Neutrophil (primary cell): ENCODE measurements at regions not wholly inside any gene's neighbourhood (a gene's known extent, or its start where the extent isn't known, plus 50 kb on each side); places are given as distances from the start of the nearest gene placed in this dataset.

Experiments used
- H3K27ac ChIP-seq: fragments of 200-600 bp; sonication (generic); 2 replicates; pipeline ENCODE4 v1.5.1; 2016; ENCODE audit warnings: mild to moderate bottlenecking, moderate library complexity
- H3K27me3 ChIP-seq: fragments of 200-600 bp; sonication (generic); 2 replicates; pipeline ENCODE4 v1.6.0; 2016; ENCODE audit warnings: mild to moderate bottlenecking
- H3K36me3 ChIP-seq: fragments of 200-600 bp; sonication (generic); 2 replicates; pipeline ENCODE4 v1.5.1; 2017
- H3K4me1 ChIP-seq, 2 experiments: fragments of 200-600 bp in 1 of 2; sonication (generic) in 1 of 2; 1 replicate in 1 of 2; 2 replicates in 1 of 2; pipeline versions ENCODE4 v1.5.1 to v1.6.1; 2013 to 2016; ENCODE audit warnings: low read depth in 1 of 2, low read length in 1 of 2, mild to moderate bottlenecking in 1 of 2, moderate library complexity in 1 of 2; ENCODE audit not compliant: control insufficient read depth in 1 of 2, insufficient read depth in 1 of 2
- H3K4me3 ChIP-seq, 2 experiments: fragments of 200-600 bp in 1 of 2; sonication (generic) in 1 of 2; 1 replicate in 1 of 2; 2 replicates in 1 of 2; pipeline ENCODE4 v1.5.1; 2013 to 2016; ENCODE audit warnings: low read depth in 1 of 2, low read length in 1 of 2, mild to moderate bottlenecking in 1 of 2, moderate library complexity in 1 of 2
- H3K9me3 ChIP-seq: fragments of 200-600 bp; sonication (generic); 2 replicates; pipeline ENCODE4 v1.5.1; 2016
- TF ChIP-seq, protein P1 (sequence below): fragments of 200-600 bp; sonication (generic); IDR thresholded peaks from 2 replicates; pipeline ENCODE4 v1.5.1; 2016; ENCODE audit warnings: antibody characterized with exemption

GRCh38 chr19:28153123-28153522 lies 1059.8 kb downstream of the UQCRFS1 start:
- no peaks in the 10 kb centered on the region for H3K4me1 ChIP-seq
- no peaks in the 10 kb centered on the region for H3K36me3 ChIP-seq
- H3K4me3 ChIP-seq = no peak overlapping the region
- TF ChIP-seq, protein P1, sequence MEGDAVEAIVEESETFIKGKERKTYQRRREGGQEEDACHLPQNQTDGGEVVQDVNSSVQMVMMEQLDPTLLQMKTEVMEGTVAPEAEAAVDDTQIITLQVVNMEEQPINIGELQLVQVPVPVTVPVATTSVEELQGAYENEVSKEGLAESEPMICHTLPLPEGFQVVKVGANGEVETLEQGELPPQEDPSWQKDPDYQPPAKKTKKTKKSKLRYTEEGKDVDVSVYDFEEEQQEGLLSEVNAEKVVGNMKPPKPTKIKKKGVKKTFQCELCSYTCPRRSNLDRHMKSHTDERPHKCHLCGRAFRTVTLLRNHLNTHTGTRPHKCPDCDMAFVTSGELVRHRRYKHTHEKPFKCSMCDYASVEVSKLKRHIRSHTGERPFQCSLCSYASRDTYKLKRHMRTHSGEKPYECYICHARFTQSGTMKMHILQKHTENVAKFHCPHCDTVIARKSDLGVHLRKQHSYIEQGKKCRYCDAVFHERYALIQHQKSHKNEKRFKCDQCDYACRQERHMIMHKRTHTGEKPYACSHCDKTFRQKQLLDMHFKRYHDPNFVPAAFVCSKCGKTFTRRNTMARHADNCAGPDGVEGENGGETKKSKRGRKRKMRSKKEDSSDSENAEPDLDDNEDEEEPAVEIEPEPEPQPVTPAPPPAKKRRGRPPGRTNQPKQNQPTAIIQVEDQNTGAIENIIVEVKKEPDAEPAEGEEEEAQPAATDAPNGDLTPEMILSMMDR = no peak
- no peaks in the 10 kb centered on the region for H3K27me3 ChIP-seq
- no peak overlapping the region for H3K27ac ChIP-seq
- H3K9me3 ChIP-seq = no peaks in the 10 kb centered on the region

GRCh38 chr19:28152195-28152594 lies 1060.8 kb downstream of the UQCRFS1 start:
- Histone ChIP-seq H3K4me3 (no peak overlapping the region), H3K27me3 (no peaks in the 10 kb centered on the region), H3K4me1 (no peaks in the 10 kb centered on the region), H3K36me3 (no peaks in the 10 kb centered on the region), H3K27ac (no peak overlapping the region), H3K9me3 (no peaks in the 10 kb centered on the region)
- TF ChIP-seq, protein P1 = no peak

- Histone ChIP-seq H3K4me1 (no peaks in the 10 kb centered on the region), H3K4me3 (no peak overlapping the region), H3K27ac (no peak overlapping the region), H3K27me3 (no peaks in the 10 kb centered on the region), H3K36me3 (no peaks in the 10 kb centered on the region), H3K9me3 (no peaks in the 10 kb centered on the region)
- TF ChIP-seq, protein P1 = no peak
These were observed 1062.8 kb downstream of the UQCRFS1 start for GRCh38 chr19:28150129-28150528.

DNA sequence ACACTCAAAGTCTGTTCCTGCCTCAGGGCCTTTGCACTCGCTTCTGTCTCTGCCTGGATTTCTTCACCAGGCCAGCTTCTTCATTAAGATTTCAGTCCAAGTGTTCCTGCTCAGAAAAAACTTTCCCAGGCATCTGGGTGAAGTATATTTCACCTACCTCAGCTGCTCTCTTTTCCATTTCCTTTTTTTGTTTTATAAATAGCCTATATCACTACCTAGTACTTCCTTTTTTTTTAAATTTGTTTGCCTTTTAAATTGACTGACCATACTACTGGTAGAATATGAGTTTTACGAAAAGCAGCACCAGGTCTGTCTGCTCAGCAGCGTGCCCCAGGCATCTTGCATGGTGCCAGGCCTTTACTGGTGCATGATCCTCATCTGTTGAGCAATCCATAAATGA lies 1064.4 kb downstream of the UQCRFS1 start:
- TF ChIP-seq, protein P1 = no peak
- Histone ChIP-seq H3K36me3 (no peaks in the 10 kb centered on the region), H3K27ac (no peak overlapping the region), H3K4me3 (no peak overlapping the region), H3K27me3 (no peaks in the 10 kb centered on the region), H3K9me3 (no peaks in the 10 kb centered on the region), H3K4me1 (no peaks in the 10 kb centered on the region)

DNA sequence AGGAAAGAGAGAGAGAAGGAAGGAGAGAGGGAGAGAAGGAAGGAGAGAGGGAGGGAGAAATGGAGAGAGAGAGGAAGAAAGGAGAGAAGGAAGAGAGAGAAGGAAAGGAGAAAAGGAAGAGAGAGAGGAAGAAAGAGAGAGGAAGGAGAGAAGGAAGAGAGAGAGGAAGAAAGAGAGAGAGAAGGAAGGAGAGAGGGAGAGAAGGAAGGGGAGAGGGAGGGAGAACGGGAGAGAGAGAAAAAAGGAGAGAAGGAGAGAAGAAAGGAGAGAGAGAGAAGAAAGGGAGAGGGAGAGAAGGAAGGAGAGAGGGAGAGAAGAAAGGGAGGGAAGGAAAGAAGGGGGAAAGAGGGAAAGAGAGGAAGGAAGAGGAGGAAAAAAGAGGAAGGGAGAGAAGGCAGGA lies 1070.7 kb downstream of the UQCRFS1 start:
- Histone ChIP-seq H3K36me3 (no peaks in the 10 kb centered on the region), H3K4me1 (no peaks in the 10 kb centered on the region), H3K9me3 (no peaks in the 10 kb centered on the region), H3K4me3 (no peak overlapping the region), H3K27me3 (no peaks in the 10 kb centered on the region), H3K27ac (no peak overlapping the region)
- TF ChIP-seq, protein P1 = no peak

DNA sequence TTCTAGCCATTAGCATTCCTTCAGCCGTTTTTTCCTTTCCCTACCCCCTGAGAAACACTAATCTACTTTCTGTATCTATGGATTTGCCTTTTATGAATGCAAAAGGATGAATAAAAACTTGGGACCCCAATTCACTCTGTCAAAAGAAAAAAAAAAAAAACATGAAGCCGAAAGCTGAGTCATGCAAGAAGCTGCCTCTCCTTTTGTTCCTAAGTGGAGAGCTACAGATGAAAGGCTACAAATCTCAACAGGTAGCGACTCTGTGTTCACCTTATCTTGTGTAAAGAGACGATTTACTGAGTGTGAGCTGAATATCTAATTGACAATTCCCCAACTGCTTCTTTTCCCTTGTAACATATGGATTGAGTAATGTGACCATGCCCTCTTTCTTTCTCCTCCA lies 1072.8 kb downstream of the UQCRFS1 start:
- Histone ChIP-seq H3K27me3 (no peaks in the 10 kb centered on the region), H3K36me3 (no peaks in the 10 kb centered on the region), H3K9me3 (no peaks in the 10 kb centered on the region)

More for the DNA sequence above, 1072.8 kb downstream of the UQCRFS1 start:
- Histone ChIP-seq H3K4me1 (no peaks in the 10 kb centered on the region), H3K4me3 (no peak overlapping the region), H3K27ac (no peak overlapping the region)
- TF ChIP-seq, protein P1 = no peak
